ENCODE measurements at regions not wholly inside any gene's neighbourhood (a gene's known extent, or its start where the extent isn't known, plus 50 kb on each side); places are given as distances from the start of the nearest gene placed in this dataset.

DNA sequence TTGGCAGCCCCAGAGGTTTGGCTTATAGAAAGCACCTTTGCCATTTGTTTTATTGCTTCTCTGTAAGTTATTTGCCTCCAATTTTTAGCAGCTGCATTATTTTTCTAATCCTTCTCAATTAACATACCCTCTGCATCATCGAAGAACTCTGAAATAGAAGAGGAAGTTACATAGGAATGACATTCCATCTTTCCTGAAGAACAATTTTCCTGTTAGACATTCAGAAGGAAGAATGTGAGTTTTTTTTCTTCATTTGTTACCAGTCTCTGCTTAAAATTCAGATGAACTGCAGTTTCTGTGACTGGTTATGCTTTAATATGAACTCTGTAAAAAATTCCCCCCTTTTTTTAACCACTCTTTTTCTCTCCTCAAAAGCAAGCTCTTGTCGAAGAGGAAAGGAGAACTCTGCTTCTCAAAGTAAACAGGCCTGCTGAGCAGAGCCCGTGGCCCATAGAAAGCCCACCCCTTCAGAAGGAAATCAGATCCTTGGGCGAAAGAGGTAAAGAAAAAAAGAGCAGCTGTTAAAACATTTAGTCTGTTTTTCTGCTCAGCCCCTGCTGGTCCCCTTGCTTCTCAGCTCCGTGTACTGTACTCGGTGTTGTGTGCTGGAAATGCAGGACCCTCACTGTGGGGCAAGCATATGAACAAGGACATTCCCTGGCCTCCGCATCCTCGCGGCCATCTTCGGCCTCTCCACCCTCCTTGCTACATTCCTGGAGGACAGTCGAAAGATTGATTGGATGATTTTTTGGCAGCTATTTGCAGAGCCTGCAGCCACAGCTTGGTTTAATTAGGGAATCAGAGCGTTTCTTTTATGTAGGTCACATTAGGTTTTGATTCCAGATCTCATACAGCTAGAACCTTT is 164.4 kb upstream of the LRIG3 start:
- TF ChIP-seq, protein P1, sequence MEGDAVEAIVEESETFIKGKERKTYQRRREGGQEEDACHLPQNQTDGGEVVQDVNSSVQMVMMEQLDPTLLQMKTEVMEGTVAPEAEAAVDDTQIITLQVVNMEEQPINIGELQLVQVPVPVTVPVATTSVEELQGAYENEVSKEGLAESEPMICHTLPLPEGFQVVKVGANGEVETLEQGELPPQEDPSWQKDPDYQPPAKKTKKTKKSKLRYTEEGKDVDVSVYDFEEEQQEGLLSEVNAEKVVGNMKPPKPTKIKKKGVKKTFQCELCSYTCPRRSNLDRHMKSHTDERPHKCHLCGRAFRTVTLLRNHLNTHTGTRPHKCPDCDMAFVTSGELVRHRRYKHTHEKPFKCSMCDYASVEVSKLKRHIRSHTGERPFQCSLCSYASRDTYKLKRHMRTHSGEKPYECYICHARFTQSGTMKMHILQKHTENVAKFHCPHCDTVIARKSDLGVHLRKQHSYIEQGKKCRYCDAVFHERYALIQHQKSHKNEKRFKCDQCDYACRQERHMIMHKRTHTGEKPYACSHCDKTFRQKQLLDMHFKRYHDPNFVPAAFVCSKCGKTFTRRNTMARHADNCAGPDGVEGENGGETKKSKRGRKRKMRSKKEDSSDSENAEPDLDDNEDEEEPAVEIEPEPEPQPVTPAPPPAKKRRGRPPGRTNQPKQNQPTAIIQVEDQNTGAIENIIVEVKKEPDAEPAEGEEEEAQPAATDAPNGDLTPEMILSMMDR (IDR thresholded peaks at IDR 0.05), result no peak
- no peak overlapping the region for H3K27ac ChIP-seq
- no peak for DNase-seq (ENCODE audit: low spot score)
- H3K4me3 ChIP-seq, result peak overlapping the region; percentile 19

DNA sequence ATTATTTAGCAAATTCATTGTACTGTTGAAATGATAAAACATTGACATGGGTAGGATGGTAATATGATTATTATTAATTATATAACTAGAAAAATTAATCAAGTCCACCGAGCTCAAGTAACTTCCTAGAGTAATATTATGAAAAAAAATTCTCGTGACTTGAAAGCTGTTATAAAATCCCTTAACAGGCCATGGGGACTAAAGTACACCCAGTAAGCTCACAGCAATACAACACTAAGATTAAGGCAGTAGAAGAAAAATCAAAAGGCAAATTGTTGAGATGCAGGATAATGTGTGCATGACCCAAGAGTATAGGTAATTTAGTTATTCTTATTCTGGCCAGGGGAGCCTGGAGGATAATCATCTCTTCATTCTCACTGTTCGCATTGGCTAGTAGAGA is 162.6 kb upstream of the LRIG3 start:
- Histone ChIP-seq H3K4me3 (no peak overlapping the region), H3K27ac (no peak overlapping the region)
- no peak for DNase-seq (ENCODE audit: low spot score)
- TF ChIP-seq, protein P1 (IDR thresholded peaks at IDR 0.05), result no peak

DNA sequence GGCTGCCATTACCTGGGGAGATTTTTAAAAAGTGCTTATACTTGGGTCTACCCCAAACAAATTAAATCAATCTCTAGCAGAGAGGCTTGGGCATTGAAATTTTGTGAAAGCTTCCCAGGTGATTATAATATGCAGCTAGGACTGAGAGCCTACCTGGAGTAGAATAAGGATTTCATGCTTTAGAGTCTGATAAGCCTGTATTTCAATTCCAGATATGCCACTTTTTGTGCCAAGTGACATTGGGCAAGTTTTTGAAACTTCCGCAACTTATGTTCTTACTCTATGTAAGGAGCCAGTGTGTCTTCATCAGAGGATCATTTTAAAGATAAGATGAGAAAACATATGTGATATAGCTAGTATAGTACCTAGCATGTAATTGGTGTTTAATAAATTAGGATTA is 159.8 kb upstream of the LRIG3 start:
- TF ChIP-seq, protein P1 (IDR thresholded peaks at IDR 0.05), result no peak
- Histone ChIP-seq H3K4me3 (no peak overlapping the region), H3K27ac (no peak overlapping the region)
- DNase-seq (ENCODE audit: low spot score), result no peak

DNA sequence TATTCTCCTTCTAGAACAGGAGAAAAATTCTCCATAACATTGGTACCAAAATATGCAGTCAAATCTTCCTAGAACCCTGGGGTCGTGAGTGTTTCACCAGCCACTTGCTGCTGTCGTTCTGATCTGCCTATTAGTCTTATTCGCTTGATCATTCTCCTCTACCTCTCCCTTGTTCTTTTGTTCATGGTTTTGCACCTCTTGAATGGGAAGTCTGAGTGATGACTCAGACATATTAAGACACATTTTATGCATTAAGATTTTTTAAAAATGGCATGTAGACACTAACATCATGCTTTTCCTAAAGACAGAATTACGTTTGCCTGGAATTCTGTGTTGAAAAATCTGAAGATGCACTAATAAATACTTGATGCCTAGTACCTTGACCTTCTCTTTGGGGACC is 159.2 kb upstream of the LRIG3 start:
- DNase-seq (ENCODE audit: low spot score), result no peak
- H3K4me3 ChIP-seq, result no peak overlapping the region
- no peak overlapping the region for H3K27ac ChIP-seq
- TF ChIP-seq, protein P1 (IDR thresholded peaks at IDR 0.05), result no peak

DNA sequence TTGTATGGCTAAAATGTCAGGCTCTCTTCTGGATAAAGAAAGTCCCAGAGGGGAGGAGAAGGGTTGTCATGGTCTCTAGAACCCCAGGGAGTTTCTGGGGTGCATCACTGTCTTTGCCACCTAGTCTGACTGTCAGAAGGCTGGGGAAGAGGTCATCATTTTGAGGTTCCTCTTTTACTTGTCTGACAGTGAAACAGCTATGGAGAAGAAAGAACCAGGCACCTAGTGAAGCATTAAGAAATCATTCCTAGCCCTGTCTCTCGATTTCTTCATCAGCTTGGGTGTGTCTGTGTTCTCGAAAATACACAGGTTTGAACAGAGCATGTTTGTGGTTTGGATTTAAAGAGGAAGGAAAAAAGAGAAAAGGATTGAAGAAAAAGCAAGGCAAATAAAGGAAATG is 158.7 kb upstream of the LRIG3 start:
- TF ChIP-seq, protein P1 (IDR thresholded peaks at IDR 0.05), result no peak
- no peak overlapping the region for H3K27ac ChIP-seq
- no peak for DNase-seq (ENCODE audit: low spot score)
- no peak overlapping the region for H3K4me3 ChIP-seq

DNA sequence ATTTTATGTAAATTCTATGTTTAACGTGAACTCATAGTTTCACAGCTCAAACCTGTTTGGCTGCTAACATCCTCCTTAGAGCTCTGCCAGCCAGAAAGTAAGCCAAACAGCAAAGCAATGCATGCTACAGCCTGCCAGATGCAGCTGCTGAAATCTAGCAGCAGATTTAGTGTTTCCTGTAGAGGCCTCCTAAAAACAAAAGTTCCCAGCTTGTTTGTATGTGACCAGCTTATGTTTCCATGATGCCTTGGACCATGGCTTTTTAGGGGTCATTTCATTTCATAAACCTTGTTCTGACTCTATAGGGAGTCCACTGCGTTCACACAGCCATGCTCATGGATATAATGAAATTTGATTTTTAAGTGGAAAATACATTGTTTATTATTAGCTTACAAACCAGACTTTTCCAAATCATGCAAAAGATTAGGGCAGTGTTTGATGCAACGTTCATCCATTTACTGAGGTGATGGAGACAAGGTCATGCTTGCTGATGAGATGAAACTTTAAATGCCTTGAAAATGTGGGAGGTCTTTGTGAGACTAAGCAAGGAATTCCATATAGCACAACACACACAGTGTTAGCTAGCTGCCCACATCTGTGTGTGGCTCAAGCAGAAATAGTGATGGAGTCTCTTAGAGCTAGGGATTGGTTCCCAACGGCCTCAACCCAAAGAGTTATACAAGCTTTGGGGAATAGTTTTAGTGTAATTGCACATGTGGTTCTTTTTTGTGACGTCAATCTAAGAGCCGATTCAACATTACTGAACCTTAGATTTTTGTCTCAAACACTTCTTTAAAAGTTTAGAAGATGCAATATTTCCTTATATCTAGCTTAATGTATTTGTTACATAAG is 157.5 kb upstream of the LRIG3 start:
- no peak overlapping the region for H3K4me3 ChIP-seq
- TF ChIP-seq, protein P1 (IDR thresholded peaks at IDR 0.05), result no peak
- H3K27ac ChIP-seq, result no peak overlapping the region
- DNase-seq (ENCODE audit: low spot score), result no peak

All from coronary artery (tissue), 2 donors.